Gastrocnemius medialis (tissue), 4 donors: ENCODE measurements at regions not wholly inside any gene's neighbourhood (a gene's known extent, or its start where the extent isn't known, plus 50 kb on each side); places are given as distances from the start of the nearest gene placed in this dataset.

Experiments
- ATAC-seq, 2 donors: fragments of 150-250 bp; one replicate each; pipeline ENCODE4 v1.9.1; 2016
- DNase-seq, 2 donors: peaks; one replicate each; pipeline ENCODE4 v3.0.0-alpha.2; 2019
- H3K27ac ChIP-seq, 4 donors: fragments of 200-600 bp; sonication (generic); 1 replicate in 1 of 4; 2 replicates in 3 of 4; pipeline ENCODE4 v1.5.1; 2016 to 2018; ENCODE audit warnings: mild to moderate bottlenecking in 2 of 4, moderate library complexity in 1 of 4
- H3K27me3 ChIP-seq, 3 donors: fragments of 200-600 bp; sonication (generic) in 2 of 3; 1 replicate in 1 of 3; 2 replicates in 2 of 3; pipeline versions ENCODE4 v1.5.1 to v1.6.0; 2016 to 2019; ENCODE audit warnings: mild to moderate bottlenecking in 1 of 3, moderate library complexity in 1 of 3
- H3K36me3 ChIP-seq, 2 donors: fragments of 200-600 bp; sonication (generic) in 1 of 2; one replicate each; pipeline ENCODE4 v1.5.1; 2017 to 2018
- H3K4me1 ChIP-seq, 2 donors: fragments of 200-600 bp; sonication (generic) in 1 of 2; one replicate each; pipeline ENCODE4 v1.5.1; 2016 to 2017; ENCODE audit warnings: mild to moderate bottlenecking in 2 of 2
- H3K4me3 ChIP-seq, 4 donors: fragments of 200-600 bp; sonication (generic) in 3 of 4; 1 replicate in 1 of 4; 2 replicates in 3 of 4; pipeline ENCODE4 v1.5.1; 2016 to 2019; ENCODE audit warnings: mild to moderate bottlenecking in 2 of 4
- H3K9me3 ChIP-seq, 3 donors: fragments of 200-600 bp; sonication (generic) in 2 of 3; 1 replicate in 1 of 3; 2 replicates in 2 of 3; pipeline ENCODE4 v1.5.1; 2016 to 2019
- CTCF ChIP-seq, 5 experiments: fragments of 450-650 bp in 3 of 5; fragments of 200-600 bp in 2 of 5; sonication (generic) in 2 of 5; IDR thresholded peaks in 4 of 5; conservative IDR thresholded peaks in 1 of 5; 1 replicate in 4 of 5; 2 replicates in 1 of 5; pipeline ENCODE4 v1.5.1; 2016 to 2019; ENCODE audit warnings: antibody characterized with exemption in 5 of 5, mild to moderate bottlenecking in 3 of 5, moderate library complexity in 3 of 5
- POLR2A ChIP-seq, 2 donors: fragments of 450-650 bp; IDR thresholded peaks; one replicate each; pipeline ENCODE4 v1.6.1; 2017; ENCODE audit warnings: antibody characterized with exemption in 2 of 2, mild to moderate bottlenecking in 2 of 2, moderate library complexity in 2 of 2
- in situ Hi-C, 4 donors: fragments of 200-750 bp; cut with MboI; loops; one replicate each; pipeline versions ENCODE4 v1.15.0 to v1.8.0; 2017; ENCODE audit warnings: low sequenced_read_pairs in 4 of 4
- intact Hi-C: fragments of 100-400 bp; cut with DNase I; formaldehyde crosslinking; loops from one replicate; pipeline ENCODE4 v1.15.1; 2023; ENCODE audit warnings: low total_unique reads

GRCh38 chr16:86896976-86897375 is 318.6 kb downstream of the FOXL1 start:
- DNase-seq (no peak), ATAC-seq (no peak)
- Histone ChIP-seq H3K9me3 (no peaks in the 10 kb centered on the region), H3K27ac (no peak overlapping the region), H3K27me3 (no peaks in the 10 kb centered on the region), H3K36me3 (no peaks in the 10 kb centered on the region), H3K4me3 (no peak overlapping the region), H3K4me1 (peaks cover 4 to 10% of the 10 kb centered on the region in 2 donors)
- intact Hi-C loops = no loop called here
- in situ Hi-C loops = no loop called here
- TF ChIP-seq CTCF (IDR thresholded peaks at IDR 0.05 in 4 of 5, conservative IDR thresholded peaks at IDR 0.05 in 1 of 5) (no peak), POLR2A (IDR thresholded peaks at IDR 0.05) (no peak)

GRCh38 chr16:86897486-86897885 is 319.1 kb downstream of the FOXL1 start:
- H3K4me1 ChIP-seq = peaks cover 0 to 4% of the 10 kb centered on the region in 2 donors
- TF ChIP-seq CTCF (IDR thresholded peaks at IDR 0.05 in 4 of 5, conservative IDR thresholded peaks at IDR 0.05 in 1 of 5) = no peak
- H3K9me3 ChIP-seq = no peaks in the 10 kb centered on the region
- ATAC-seq (no peak), DNase-seq (no peak)
- H3K27ac ChIP-seq = no peak overlapping the region
- intact Hi-C loops = no loop called here
- in situ Hi-C loops = no loop called here
- no peaks in the 10 kb centered on the region for H3K27me3 ChIP-seq
- no peak overlapping the region for H3K4me3 ChIP-seq
- H3K36me3 ChIP-seq = no peaks in the 10 kb centered on the region

GRCh38 chr16:86898386-86898785 is 320.0 kb downstream of the FOXL1 start:
- Histone ChIP-seq H3K27ac (no peak overlapping the region), H3K4me3 (no peak overlapping the region), H3K4me1 (no peaks in the 10 kb centered on the region), H3K36me3 (no peaks in the 10 kb centered on the region), H3K9me3 (no peaks in the 10 kb centered on the region), H3K27me3 (no peaks in the 10 kb centered on the region)
- TF ChIP-seq CTCF (IDR thresholded peaks at IDR 0.05 in 4 of 5, conservative IDR thresholded peaks at IDR 0.05 in 1 of 5) = no peak
- TF ChIP-seq POLR2A (IDR thresholded peaks at IDR 0.05) = no peak
- in situ Hi-C loops = no loop called here
- ATAC-seq = no peak
- DNase-seq = no peak
- intact Hi-C loops = no loop called here

GRCh38 chr16:86899151-86899550 is 320.8 kb downstream of the FOXL1 start:
- ATAC-seq (no peak), DNase-seq (no peak)
- H3K9me3 ChIP-seq = no peaks in the 10 kb centered on the region
- H3K4me3 ChIP-seq = no peak overlapping the region
- no peaks in the 10 kb centered on the region for H3K4me1 ChIP-seq
- no peaks in the 10 kb centered on the region for H3K36me3 ChIP-seq
- H3K27me3 ChIP-seq = no peaks in the 10 kb centered on the region
- intact Hi-C loops = no loop called here
- in situ Hi-C loops = no loop called here
- H3K27ac ChIP-seq = no peak overlapping the region
- no peak for TF ChIP-seq CTCF (IDR thresholded peaks at IDR 0.05 in 4 of 5, conservative IDR thresholded peaks at IDR 0.05 in 1 of 5)
- TF ChIP-seq POLR2A (IDR thresholded peaks at IDR 0.05) = no peak

DNA sequence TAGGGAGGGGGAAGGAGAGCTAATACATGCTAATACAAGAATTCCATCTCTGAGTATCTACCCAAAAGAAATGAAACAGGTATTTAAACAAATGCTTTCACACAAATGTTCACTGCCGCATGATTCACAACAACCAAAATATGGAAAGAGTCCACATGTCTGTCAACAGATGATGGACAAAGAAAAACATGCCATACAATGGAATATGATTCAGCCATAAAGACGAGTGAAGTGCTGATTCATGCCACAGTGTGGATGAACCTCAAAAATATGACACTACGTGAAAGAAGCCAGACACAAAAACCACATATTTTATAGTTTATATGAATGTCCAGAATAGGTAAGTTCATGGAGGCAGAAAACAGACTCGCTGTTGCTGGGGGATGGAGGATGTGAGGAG is 321.4 kb downstream of the FOXL1 start:
- intact Hi-C loops = no loop called here
- Histone ChIP-seq H3K36me3 (no peaks in the 10 kb centered on the region), H3K27ac (no peak overlapping the region), H3K4me3 (no peak overlapping the region), H3K9me3 (no peaks in the 10 kb centered on the region), H3K27me3 (no peaks in the 10 kb centered on the region), H3K4me1 (no peaks in the 10 kb centered on the region)
- in situ Hi-C loops = no loop called here
- no peak for ATAC-seq
- DNase-seq = no peak
- no peak for TF ChIP-seq POLR2A (IDR thresholded peaks at IDR 0.05)
- no peak for TF ChIP-seq CTCF (IDR thresholded peaks at IDR 0.05 in 4 of 5, conservative IDR thresholded peaks at IDR 0.05 in 1 of 5)
